ENCODE measurements at regions not wholly inside any gene's neighbourhood (a gene's known extent, or its start where the extent isn't known, plus 50 kb on each side); places are given as distances from the start of the nearest gene placed in this dataset.

DNA sequence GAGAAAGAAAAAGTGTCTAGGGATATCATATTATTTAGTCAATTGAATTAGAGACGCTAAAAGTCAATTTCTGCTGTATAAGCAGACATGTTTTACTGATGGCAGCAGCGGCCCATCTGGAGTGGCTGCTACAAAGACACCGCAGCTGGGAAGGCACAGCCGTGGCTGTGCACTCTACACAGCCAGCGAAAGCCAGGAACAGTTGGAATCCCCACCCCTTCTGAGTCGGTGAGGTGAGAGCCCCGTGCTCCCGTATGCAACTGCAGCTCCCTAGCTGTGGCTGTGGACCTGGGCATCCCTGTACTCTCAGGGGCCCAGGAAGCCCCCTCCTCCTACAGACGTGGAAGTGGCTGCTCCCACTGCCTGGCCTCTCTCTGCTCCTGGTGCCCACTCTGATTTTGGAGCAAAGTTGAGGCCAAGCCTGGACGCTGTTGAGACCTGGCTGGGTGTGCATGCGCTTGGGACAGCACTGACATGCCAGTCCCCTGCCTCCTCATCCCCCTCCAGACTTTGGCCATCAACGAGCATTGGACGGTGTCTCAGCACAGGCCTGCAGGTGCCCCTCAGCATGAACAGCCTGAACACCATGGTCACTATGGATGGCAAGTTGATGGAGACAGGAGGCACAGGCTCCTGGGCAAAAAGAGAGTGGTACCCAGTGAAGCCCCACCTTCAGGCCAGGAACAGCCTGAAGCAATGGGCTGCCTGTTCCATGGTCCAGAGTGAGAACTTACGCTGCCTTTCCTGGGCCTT is 944.0 kb upstream of the MIR17HG start:
- no peak for DNase-seq (ENCODE audit: low read depth)

DNA sequence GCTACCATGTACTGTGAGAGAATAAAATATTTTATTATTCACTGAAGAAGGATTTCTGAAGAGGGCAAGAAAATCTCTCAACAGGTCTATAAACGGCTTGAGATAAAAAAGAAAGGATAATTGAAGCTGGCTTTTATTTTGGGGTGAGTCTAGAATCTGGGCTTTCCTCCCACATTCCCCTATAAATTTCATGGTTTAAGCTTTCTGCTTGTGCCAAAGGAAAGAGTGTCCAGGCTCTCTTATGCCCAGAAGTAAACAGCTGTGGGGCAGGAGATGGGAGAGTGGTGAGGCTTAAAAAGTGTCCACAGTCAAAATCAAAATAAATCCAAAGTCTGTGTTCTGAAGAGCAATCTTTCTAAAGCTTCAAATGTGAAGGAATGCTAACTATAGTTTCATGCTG is 942.2 kb upstream of the MIR17HG start:
- no peak for DNase-seq (ENCODE audit: low read depth)

DNA sequence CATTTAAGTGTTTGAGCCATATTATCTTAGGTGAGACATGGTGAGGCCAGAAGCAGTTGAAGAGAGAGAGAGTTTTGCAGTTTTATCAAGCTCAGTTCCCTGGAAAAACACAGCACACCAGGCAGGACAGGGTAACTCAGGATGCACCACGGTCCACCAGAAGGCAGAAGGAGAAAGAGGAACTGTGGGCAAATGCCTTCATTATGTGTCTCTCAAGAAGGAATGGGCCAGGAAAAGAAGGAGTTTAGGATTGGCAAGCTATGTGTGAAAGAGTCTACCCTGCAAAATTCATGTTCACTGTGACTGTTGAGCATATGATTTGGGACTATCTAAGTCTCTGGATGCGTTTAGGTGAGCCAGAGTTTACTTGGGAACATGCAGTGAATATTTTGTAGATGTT is 934.5 kb upstream of the MIR17HG start:
- no peak for DNase-seq (ENCODE audit: low read depth)

DNA sequence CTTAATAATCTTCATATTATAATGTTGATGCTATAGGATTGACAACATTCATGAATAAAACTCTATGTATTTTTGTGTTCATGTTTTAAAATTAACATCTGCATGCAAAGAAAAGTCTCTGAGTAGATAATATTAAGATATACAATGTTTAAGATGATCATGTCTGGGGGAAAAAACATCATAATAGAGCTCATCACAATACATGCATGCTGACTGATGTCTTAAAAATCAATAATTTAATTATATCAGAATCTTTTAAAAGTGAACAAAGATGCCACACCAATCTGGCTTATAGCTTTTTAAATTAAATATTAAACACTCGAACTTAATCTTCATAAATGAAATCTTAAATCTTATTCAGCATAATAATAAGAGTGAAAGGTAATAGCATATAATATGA is 933.9 kb upstream of the MIR17HG start:
- no peak for DNase-seq (ENCODE audit: low read depth)

DNA sequence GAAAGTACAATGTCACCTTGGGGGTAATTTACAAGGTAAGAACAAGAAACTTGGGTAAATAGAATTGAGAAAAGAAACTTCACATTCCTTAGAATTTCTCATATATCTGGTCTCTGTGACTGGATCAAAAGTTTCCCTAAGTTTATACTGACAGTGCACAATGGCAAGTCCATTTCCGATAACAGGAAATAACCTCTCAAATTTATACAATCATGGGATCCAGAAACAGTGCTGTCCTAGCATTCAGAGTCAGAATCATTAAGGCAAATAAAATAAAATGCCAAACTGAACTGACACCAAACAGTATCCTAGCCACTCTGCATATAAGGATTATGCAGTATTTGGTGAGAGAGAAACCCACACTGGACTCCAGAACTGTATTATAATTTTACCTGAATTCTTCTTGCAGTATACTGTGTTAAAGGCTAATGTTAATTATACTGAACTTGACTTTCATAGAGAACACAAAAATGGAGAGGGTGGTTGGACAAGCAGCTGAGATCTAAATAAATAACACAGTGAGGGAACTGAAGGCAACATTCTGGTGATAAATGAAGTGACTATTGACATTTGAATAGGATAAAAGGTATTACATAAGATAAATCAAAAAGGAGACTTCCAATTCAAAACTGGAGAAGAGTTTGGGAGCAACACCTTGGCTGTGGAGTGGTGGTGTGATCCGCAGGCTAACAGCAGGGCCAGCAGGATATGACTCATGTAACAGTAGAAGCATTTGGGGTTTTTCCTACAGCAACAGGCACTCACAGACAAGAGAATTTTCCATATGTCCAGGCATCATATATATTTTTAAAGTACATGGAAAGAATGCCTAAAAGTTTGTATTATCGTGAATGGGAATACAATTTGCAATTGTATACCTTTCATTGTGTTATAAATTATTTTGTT is 932.5 kb upstream of the MIR17HG start:
- peak; percentile 45 for DNase-seq (ENCODE audit: low read depth)

DNA sequence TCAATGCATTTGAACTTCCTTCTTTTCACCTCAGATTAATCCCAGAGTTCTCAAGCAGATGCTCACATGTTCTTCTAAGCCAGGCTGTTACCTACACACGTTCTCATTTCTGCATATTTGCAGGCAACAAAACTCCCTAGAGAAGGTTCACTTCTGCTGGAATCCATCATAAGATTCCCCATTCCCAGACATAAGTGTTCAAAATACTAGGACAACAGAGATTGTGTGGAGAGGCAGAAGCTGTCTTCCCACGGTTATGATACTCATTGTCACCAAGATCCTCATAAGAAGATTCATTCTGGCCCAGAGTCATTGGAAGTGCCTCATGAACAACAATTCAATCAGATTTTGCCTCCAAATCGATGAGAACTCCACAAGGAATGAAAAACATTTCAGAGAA is 931.6 kb upstream of the MIR17HG start:
- DNase-seq (ENCODE audit: low read depth) = no peak

DNA sequence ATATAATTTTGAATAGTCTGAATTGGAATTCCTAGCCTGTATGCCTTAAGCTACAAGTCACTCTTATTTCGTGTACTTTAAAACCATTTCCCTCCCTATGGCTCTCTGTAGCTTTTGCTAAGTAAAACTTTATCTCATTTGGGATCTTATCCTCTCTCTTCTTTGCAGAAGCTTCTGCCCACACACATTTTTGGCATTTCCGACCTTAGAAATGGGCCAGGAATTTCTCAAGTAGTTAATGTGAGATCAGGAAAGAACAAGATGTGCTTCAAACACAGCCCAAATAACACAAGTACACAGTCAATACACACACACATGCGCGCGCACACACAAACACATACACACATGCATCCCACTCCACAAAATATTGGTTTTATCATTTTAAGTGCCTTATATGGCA is 931.0 kb upstream of the MIR17HG start:
- DNase-seq (ENCODE audit: low read depth) = peak; percentile 21

DNA sequence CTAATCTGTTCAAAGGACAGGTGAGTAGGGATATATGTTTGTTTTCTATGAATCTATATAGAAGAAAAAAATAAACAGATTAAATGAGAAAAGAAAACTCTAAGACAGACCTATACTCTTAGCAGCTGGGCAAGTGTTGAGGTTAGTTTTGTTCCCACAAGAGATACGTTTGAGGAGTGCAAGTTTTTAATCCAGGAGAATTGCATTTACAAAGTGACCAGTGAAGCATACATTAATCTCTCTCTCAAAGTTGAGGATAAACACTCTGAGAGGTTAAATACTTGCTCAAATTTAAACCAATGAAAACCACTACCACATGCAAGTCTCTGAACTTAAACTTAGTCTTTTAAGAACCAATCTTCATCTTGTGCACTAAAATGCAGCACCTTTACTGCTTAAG is 930.5 kb upstream of the MIR17HG start:
- no peak for DNase-seq (ENCODE audit: low read depth)

DNA sequence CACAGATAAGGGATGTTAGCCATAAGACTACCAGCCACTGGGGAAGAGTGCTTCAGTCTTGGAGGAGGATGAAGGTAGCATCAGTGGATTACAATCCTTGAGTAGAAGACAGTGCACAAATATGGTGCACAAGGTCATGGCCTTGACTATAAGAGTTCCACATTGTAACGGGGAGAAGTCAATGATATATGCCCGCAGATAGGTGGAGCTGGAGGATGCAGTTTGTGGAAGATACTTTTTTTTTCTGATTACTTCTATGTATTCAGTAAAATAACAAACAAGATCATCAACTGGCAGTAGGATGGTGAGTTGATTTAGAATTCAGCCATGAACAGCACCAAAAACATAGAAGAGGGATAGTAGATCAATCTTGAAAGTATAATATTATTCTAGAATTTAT is 926.8 kb upstream of the MIR17HG start:
- no peak for DNase-seq (ENCODE audit: low read depth)

DNA sequence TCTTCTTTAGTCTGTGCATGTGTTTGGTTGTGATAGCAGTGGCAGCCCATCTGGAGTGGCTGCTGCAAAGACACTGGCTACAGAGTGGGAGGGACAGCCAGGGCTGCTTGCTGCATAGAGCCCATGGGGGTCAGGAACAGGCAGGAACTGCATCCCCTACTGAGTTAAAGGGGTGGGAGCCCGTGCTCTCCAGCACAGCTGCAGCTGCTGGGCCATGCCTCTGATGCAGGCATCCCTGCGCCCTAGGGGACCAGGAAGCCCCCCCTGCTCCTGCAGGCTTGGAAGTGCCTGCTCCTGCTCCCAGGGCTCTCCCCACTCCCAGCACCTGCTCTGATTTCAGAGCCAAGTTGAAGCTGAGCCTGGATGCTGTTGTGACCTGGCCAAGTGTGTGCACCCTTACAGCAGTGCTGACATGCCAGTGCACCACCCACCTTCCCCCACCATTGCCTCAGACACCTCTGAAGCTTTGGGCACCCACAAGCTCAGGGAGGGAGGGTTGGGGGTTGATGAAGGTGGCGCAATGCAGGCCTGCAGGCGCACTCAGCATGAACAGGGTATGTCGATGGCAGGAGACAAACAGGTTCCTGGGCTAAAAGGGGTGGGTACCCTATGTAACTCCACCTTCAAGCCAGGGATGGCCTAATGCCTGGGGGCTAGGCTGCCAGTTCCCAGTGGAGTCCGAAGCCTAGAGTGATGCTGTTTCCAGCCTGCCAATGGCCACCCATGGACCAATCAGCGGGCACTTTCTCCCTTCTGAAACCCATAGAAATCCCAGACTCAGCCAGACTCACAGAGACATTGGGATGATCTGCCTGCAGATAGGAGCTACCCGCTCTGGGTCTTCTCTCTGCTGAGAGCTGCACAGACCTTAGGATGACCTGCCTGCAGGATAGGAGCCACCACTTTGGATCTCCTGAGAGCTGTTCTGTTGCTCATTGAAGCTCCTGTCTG is 919.9 kb upstream of the MIR17HG start:
- no peak for DNase-seq (ENCODE audit: low read depth)

DNA sequence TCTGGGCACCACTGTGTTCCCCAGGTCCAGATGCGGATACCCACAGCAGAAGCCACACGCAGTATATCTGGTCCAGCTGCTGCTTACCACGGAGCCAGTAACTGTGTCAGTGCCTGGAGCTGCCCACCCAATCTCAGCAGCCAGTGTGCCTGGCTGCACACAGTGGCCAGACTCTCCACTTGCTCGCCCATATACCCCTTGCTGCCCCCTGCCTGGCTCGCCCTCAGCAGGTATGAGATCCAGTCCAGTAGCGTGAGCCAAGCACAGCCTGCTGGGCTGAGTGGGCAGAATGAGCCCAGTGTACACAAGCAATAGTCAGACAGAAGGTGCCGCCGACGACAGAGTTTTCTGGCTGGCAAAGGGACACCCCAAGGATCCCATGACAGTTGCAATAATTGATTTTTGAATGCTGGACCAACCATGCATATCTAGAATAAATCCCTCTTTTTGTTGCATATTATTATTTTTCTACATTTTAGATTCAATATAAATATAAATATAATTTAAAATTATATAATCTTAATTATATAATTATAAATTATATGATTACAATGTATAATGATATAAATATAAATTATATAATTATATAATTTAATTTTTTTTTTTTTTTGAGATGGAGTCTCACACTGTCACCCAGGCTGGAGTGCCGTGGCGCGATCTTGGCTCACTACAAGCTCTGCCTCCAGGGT is 918.8 kb upstream of the MIR17HG start:
- DNase-seq (ENCODE audit: low read depth) = no peak

DNA sequence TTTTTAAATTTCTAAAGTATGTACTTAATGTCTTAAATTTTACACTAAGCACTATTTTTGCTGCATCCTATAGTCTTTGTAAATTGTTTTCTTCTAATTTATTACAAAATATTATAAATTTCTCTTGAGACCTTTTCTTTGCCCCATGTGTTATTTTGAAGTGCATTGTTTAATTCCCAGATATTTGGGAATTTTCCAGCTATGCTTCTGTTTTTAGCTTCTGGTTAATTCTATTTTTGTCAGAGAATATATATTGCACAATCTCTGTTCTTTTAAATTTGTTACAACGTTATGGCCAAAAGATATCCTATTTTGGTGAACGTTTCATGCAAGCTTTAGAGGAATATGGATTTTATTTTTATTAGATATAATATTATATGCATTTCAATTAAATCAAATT is 917.4 kb upstream of the MIR17HG start:
- DNase-seq (ENCODE audit: low read depth) = peak; percentile 27

DNA sequence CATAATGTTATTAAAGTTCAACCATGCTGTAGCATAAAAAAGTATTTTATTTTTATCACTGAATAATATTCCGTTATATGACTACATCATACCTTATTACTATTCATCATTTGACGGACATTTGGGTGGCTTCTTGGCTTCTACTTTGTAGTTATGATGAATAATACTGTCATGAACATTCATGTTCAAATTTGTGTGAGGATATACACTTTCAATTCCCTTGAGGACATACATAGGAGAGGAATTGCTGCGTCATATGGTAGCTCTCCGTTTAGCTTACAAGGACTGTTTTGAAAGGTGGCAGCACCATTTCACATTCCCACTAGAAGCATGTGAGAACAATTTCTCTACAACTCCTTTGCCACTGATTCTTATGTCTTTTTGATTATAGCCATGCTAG is 910.8 kb upstream of the MIR17HG start:
- no peak for DNase-seq (ENCODE audit: low read depth)

DNA sequence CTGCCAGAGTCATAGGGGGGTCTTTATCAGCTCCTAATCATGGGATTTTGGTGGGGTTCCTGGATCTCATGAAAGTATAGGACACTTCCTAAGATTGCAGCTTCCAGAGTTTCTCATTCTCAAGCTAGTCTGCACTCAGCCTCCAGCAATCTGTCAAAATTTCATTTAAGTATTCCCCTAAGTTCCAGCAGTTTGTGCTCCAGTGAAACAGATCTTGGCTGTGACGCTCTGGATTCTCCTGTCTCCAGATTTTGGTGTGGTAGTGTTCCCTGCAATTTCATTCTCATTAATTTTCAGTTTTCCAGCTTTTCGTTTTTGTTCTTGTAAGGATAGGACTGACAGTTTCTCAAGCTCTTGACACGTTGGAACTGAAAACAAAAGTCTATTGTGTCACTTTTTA is 908.9 kb upstream of the MIR17HG start:
- no peak for DNase-seq (ENCODE audit: low read depth)

DNA sequence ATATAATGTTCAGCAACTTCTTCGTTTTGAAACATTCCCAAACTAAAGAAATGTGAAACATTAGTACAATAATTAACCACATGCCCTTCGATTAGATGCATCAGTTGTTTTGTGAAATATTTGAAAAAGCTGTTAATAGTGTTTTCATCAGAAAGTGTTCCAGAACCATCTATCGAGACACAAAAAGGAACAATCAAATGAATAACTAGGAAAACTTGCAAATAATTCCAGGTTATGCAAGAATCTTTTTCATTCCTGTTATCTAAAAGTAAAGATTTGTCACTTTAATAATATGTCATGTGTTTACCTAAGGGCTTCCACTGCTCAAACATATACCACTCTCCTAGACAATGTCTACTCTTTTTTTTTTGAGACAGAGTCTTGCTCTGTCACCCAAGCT is 904.2 kb upstream of the MIR17HG start:
- DNase-seq (ENCODE audit: low read depth) = no peak

DNA sequence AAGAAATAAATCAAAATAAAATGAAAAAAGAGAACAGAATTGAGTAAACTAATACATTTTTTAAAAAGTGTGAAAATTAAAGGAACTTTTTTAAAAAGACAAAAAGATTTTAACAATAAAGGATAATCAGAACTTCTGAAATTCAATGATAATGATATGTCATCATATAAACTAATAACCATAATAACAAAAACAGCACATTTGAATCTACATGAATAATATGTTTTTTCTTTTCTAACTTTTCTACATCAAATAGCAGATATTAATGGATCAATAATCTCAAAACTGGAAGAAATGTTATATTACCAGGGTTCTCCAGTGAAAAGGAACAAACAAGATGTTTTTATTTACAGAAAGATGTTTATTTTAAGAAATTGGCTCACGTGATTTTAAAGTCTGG is 903.3 kb upstream of the MIR17HG start:
- DNase-seq (ENCODE audit: low read depth) = no peak

DNA sequence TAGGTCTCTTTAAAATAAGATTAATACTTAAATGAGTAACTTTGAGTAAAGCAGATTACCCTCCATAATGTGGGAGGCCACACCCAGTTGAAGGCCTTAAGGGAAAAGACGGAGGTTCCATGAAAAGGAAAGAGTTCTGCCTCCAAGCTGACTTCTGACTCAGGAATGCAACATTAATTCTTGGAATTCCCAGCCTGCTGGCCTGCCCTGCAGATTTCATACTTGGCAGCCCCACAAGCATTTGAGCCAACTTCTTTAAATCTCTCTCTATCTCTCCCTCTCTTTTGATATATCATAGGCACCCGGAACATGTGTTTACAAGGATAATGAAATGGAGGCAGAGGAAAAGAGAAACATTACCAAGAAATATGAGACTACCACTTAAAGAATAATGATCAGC is 902.3 kb upstream of the MIR17HG start:
- DNase-seq (ENCODE audit: low read depth) = peak; percentile 87

DNA sequence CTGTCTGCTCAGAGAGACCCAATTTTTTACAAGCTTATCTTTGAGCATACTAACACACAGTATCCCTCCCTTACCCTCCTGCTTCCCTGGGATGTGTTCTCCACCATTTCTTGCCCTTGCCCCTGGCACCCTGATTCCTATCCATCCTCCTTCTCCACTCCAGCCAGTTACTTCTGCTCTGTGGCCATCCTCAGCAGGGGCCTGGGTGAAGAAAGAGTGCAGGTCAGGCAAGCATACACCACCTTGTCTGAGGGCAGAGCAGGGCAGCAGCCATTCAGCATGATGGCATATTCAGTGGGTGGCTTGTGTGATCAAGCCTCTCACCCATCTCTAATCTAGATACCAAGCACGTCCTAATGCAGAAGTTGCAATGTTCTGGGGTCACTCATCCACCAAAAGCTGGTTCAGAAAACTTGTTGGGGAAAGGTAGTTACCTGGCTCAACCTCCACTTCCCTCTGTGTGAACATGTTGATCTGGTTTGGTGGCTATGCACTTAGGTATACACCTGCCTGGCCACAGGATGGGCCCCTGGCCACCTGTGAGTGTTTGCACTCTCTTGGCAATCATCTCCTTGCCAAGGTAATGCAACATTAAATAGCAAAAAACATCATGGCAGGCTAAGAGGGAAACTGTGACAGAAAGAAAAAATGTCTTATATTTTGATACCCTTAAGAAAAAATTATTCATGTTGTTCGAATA is 900.3 kb upstream of the MIR17HG start:
- DNase-seq (ENCODE audit: low read depth) = no peak

DNA sequence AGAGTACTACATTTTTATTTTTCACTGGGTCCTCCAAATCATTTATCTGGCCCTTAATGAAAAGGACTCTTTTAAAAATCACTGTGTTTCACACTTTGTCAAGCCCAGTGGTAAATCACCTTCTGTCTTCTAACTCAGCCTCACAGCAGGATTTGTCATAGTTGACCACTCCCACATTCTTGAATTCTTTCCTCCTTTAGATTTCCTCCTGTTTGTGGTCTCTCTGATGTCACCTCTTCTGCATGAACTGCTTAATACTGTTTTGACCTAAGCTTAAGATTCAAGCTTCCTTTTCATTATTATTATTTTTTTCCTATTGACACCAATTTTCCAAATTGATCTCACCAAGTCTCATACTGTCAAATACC is 899.8 kb upstream of the MIR17HG start:
- no peak for DNase-seq (ENCODE audit: low read depth)

DNA sequence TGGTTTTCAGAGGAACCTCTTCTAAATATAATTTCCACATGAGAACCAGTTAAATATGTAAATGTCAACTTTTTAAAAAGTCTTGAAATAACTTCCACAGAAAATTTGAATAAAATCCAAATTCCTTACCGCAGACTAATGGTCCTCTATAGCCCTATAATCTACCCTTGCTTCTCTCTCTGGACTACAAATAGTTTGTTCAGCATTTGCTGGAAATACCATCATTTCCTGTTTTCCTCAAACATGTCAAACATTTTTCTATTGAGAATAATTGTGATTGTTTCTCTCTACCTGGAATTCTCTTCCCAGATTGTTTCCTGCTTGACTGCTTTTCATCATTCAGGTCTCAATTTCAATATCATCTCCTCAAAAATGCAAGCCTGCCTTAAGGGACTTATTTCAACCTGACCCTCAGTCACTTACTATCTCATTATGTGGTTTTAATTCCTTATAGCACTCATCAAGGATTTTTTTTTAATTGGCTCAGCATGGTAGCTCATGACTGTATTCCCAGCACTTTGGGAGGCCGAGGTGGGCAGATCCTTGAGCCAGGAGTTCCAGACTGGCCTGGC is 898.9 kb upstream of the MIR17HG start:
- no peak for DNase-seq (ENCODE audit: low read depth)

DNA sequence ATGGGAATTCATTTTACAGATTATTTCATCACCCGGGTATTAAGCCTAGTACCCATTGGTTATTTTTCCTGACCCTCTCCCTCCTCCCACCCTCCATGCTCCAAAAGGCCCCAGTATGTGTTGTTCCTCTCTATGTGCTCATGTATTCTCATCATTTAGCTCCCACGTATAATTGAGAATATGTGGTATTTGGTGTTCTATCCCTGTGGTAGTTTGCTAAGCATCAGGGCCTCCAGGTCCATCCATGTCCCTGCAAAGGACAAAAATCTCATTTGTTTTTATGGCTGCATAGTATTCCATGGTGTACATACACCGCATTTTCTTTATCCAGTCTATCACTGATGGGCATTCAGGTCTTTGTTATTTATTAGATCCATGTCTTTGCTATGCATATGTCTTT is 894.1 kb upstream of the MIR17HG start:
- DNase-seq (ENCODE audit: low read depth) = no peak
